ENCODE measurements at regions not wholly inside any gene's neighbourhood (a gene's known extent, or its start where the extent isn't known, plus 50 kb on each side); places are given as distances from the start of the nearest gene placed in this dataset.

DNA sequence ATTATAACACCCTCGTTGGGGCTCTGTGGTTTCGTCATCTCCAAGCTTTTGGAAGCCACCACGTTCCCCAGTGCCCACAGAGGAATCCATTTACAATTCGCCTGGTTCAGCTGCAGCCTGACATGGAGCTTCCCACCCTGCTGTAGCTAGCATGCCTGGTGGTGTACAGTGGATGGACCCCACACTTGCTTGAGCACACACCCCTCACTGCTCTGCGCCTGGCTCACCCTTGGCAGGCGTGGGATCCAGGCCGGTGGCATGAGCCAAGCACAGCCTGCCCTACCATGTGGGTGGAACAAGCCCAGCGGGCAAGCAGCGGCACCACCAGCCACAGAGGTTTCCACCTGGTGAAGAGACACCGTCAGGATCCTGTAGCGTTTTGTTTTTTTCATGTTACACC is 1045.7 kb upstream of the CDH9 start:
- TF ChIP-seq, protein P1, sequence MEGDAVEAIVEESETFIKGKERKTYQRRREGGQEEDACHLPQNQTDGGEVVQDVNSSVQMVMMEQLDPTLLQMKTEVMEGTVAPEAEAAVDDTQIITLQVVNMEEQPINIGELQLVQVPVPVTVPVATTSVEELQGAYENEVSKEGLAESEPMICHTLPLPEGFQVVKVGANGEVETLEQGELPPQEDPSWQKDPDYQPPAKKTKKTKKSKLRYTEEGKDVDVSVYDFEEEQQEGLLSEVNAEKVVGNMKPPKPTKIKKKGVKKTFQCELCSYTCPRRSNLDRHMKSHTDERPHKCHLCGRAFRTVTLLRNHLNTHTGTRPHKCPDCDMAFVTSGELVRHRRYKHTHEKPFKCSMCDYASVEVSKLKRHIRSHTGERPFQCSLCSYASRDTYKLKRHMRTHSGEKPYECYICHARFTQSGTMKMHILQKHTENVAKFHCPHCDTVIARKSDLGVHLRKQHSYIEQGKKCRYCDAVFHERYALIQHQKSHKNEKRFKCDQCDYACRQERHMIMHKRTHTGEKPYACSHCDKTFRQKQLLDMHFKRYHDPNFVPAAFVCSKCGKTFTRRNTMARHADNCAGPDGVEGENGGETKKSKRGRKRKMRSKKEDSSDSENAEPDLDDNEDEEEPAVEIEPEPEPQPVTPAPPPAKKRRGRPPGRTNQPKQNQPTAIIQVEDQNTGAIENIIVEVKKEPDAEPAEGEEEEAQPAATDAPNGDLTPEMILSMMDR (IDR thresholded peaks at IDR 0.05), result no peak
- TF ChIP-seq ZFX (IDR thresholded peaks at IDR 0.05; ENCODE audit: borderline replicate concordance), result no peak
- no peak overlapping the region for H3K27ac ChIP-seq

DNA sequence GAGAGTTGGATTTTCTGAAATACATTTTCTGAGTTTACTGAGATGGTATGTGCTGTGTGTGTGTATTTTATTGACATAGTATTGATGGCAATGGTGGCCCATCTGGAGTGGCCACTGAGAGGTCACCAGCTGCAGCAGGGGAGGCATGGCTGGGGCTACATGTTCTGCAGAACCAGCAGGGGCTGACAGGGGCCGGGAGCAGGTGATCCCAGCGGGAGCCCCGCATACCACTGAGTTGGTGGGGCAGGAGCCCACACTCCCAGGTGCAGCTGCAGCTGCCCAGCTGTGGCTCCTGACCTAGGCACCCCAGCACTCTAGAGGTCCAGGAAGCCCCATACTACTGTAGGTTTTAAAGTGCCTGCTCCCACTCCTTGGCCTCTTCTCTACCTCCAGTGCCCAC is 1044.2 kb upstream of the CDH9 start:
- H3K27ac ChIP-seq, result no peak overlapping the region
- no peak for TF ChIP-seq ZFX (IDR thresholded peaks at IDR 0.05; ENCODE audit: borderline replicate concordance)
- TF ChIP-seq, protein P1 (IDR thresholded peaks at IDR 0.05), result no peak

DNA sequence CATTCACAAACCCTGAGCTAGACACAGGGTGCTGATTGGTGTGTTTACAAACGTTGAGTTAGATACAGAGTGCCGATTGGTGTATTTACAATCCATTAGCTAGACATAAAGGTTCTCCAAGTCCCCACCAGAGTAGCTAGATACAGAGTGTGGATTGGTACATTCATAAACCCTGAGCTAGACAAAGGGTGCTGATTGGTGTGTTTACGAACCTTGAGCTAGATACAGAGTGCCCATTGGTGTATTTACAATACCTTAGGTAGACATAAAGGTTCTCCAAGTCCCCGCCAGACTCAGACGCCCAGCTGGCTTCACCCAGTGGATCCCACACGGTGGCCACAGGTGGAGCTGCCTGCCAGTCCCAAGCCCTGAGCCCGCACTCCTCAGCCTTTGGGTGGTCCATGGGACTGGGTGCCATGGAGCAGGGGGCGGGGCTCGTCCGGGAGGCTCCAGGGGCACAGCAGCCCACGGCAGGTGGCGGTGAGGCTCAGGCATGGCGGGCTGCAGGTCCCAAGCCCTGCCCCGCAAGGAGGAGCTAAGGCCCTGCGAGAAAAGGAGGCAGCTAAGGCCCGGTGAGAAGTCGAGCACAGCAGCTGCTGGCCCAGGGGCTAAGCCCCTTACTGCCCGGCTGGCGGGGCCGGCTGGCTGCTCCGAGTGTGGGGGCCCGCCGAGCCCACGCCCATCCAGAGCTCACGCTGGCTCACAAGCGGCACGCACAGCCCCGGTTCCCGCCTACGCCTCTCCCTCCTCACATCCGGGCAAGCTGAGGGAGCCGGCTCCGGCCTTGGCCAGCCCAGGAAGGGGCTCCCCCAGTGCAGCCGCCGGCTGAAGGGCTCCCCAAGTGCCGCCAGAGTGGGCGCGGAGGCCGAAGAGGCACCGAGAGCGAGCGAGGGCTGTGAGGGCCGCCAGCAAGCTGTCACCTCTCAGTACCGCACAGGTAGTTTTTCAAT is 1039.2 kb upstream of the CDH9 start:
- no peak overlapping the region for H3K27ac ChIP-seq
- no peak for TF ChIP-seq ZFX (IDR thresholded peaks at IDR 0.05; ENCODE audit: borderline replicate concordance)
- TF ChIP-seq, protein P1 (IDR thresholded peaks at IDR 0.05), result no peak

DNA sequence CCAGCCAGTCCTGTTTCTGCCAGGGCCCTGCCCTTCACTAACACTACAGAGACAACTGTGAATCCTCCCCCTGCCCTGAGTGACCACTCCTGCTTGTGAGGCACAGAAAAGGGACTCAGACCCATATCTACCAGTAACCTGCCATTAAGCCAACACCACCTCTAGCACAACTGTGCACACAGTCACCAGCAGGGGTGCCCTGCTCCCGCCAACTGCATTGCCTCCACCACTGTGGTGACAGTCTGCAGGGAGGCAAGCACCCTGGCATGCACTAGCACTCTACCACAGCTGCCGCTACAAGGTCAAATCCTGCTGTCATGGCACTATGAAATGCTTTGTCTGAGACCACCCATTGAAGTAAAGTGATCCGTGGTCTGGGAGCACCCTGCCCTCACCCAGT is 1028.5 kb upstream of the CDH9 start:
- TF ChIP-seq ZFX (IDR thresholded peaks at IDR 0.05; ENCODE audit: borderline replicate concordance), result no peak
- TF ChIP-seq, protein P1 (IDR thresholded peaks at IDR 0.05), result no peak
- no peak overlapping the region for H3K27ac ChIP-seq

DNA sequence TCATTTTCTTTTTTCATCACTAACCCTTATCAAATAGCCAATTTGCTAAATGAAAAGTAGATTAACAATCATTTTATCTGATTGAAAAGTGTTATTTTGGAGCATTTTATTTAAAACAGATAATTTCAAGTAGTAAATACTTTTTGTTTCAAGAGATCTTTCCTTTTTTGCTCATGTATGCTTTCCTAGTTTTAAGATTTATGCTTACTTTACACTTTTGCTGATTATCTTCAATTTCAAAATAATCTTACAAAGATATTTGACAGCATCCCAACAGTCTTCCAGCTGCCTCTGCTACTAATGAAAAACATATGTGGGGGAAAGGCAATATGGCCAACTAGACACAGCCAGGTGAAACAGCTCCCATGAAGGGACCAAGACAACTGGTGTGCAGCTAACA is 1027.3 kb upstream of the CDH9 start:
- TF ChIP-seq ZFX (IDR thresholded peaks at IDR 0.05; ENCODE audit: borderline replicate concordance), result no peak
- TF ChIP-seq, protein P1 (IDR thresholded peaks at IDR 0.05), result no peak

DNA sequence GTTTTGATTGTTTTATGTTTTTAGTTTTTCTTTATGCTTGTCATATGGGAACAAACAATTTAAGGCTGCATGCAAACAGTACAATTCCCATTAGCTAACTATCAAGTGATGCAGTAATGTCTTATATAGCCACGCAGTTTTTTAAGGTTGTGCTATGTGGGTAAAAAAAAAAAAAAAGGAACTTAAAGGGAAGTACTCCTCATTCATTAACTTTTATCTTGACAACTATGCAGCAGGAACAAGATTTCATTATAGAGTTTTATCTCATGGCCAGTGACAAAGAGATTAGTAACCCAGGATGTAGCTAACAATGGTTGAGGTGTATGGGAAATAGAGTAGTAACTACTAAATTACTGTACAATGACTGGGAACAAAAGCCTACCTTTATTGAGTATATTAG is 1008.2 kb upstream of the CDH9 start:
- no peak for TF ChIP-seq ZFX (IDR thresholded peaks at IDR 0.05; ENCODE audit: borderline replicate concordance)
- TF ChIP-seq, protein P1 (IDR thresholded peaks at IDR 0.05), result no peak
- H3K27ac ChIP-seq, result no peak overlapping the region

More for the DNA sequence above, 1027.3 kb upstream of the CDH9 start:
- H3K27ac ChIP-seq, result no peak overlapping the region

DNA sequence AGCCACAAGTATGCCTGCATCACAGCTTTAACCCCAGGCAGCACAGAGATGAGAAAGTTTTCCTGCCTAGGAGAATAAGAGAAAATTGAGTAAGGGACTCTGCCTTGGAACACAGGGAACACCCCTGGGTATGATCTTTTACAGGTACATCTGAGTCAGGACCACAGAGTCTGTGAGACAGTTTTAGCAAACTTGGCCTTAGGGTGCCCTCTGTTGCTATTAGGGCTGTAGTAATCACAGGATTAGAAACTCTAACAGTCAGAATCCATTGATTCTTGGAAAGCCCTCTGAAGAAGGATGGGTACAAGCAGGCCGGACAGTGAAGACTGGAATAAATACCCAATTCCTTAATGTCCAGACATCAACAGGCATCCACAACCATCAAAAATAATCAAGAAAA is 989.5 kb upstream of the CDH9 start:
- no peak overlapping the region for H3K27ac ChIP-seq
- TF ChIP-seq, protein P1 (IDR thresholded peaks at IDR 0.05), result no peak
- TF ChIP-seq ZFX (IDR thresholded peaks at IDR 0.05; ENCODE audit: borderline replicate concordance), result no peak
